HCT116 (cell line): ENCODE measurements at regions not wholly inside any gene's neighbourhood (a gene's known extent, or its start where the extent isn't known, plus 50 kb on each side); places are given as distances from the start of the nearest gene placed in this dataset.

ENCODE experiments used
- ATAC-seq: fragments of 200-7000 bp; cut with Tn5 transposase; 2 replicates; pipeline ENCODE4 v1.9.1; 2020; ENCODE audit warnings: mild to moderate bottlenecking, moderate library complexity
- BruUV-seq: library from RNA; stranded (reverse); fragments of 400-500 nt; replicated peaks from 2 replicates; lab custom pipeline; 2021; lab: Mats Ljungman, UMichigan
- CTCF ChIA-PET: fragments of 300-600 bp; sonication (Branson Sonifier 250); formaldehyde crosslinking; loops from one replicate; lab custom pipeline; 2021; ENCODE audit warnings: antibody characterized with exemption; lab: Charles Lee
- POLR2A ChIA-PET: fragments of 300-600, 350-600 bp; sonication (Branson Sonifier 250); formaldehyde crosslinking; loops from one replicate; lab custom pipeline; 2021; ENCODE audit warnings: antibody characterized with exemption; lab: Charles Lee
- RAD21 ChIA-PET, 2 experiments: fragments of 300-600 bp; sonication (Branson Sonifier 250); formaldehyde crosslinking; loops; one replicate each; lab custom pipeline; 2023; ENCODE audit warnings: low total read pairs in 2 of 2; ENCODE audit not compliant: uncharacterized antibody in 2 of 2, unreplicated experiment in 2 of 2, low non-redundant PET in 1 of 2; lab: Charles Lee
- DNase-seq: peaks from one replicate; pipeline ENCODE4 v3.0.0-alpha.2; 2010; ENCODE audit warnings: low read depth, low spot score
- H2AFZ ChIP-seq: fragments of 200-600 bp; shearing (Covaris generic), sonication (generic); 2 replicates; pipeline ENCODE4 v1.6.1; 2017; ENCODE audit warnings: low read depth, mixed run types, mixed read lengths, antibody characterized with exemption, low read length; ENCODE audit not compliant: poor library complexity, severe bottlenecking
- H3K27ac ChIP-seq: 2 replicates; pipeline ENCODE4 v1.5.1; 2012; ENCODE audit warnings: low read depth, low read length
- H3K27me3 ChIP-seq: fragments of 200-600 bp; sonication (generic); 2 replicates; pipeline ENCODE4 v1.6.1; 2016; ENCODE audit warnings: mixed run types, low read length, mixed read lengths; ENCODE audit not compliant: insufficient read depth
- H3K36me3 ChIP-seq, 2 experiments: fragments of 200-500 bp in 1 of 2; fragments of 200-600 bp in 1 of 2; sonication (Bioruptor generic) in 1 of 2; sonication (generic) in 1 of 2; 2 replicates each; pipeline versions ENCODE4 v1.5.1 to v1.6.1; 2014 to 2016; ENCODE audit warnings: low read length in 2 of 2, inconsistent platforms in 1 of 2, mixed read lengths in 1 of 2, mixed run types in 1 of 2; ENCODE audit not compliant: insufficient read depth in 2 of 2, control insufficient read depth in 1 of 2
- H3K4me1 ChIP-seq, 2 experiments: fragments of 200-600 bp in 1 of 2; sonication (generic) in 1 of 2; 2 replicates each; pipeline versions ENCODE4 v1.5.1 to v1.6.1; 2012 to 2017; ENCODE audit warnings: low read length in 2 of 2, inconsistent platforms in 1 of 2, mild to moderate bottlenecking in 1 of 2, mixed read lengths in 1 of 2, mixed run types in 1 of 2, moderate library complexity in 1 of 2; ENCODE audit not compliant: insufficient read depth in 2 of 2, control insufficient read depth in 1 of 2
- H3K4me2 ChIP-seq: fragments of 200-600 bp; sonication (generic); 2 replicates; pipeline ENCODE4 v1.6.1; 2017; ENCODE audit warnings: mixed run types, low read length, mixed read lengths
- H3K4me3 ChIP-seq, 2 experiments: fragments of 200-600 bp in 1 of 2; sonication (generic) in 1 of 2; replicated peaks in 1 of 2; 2 replicates each; pipeline ENCODE4 v1.5.1; 2011 to 2016; ENCODE audit warnings: low read length in 2 of 2, control low read depth in 1 of 2, low read depth in 1 of 2, mild to moderate bottlenecking in 1 of 2, mixed read lengths in 1 of 2, mixed run types in 1 of 2
- H3K79me2 ChIP-seq: fragments of 200-600 bp; sonication (generic); 2 replicates; pipeline ENCODE4 v1.6.1; 2017; ENCODE audit warnings: mild to moderate bottlenecking, mixed run types, low read length, moderate library complexity, mixed read lengths; ENCODE audit not compliant: insufficient read depth
- H3K9ac ChIP-seq: fragments of 200-600 bp; sonication (generic); 2 replicates; pipeline ENCODE4 v1.6.1; 2016; ENCODE audit warnings: low read length, mixed read lengths
- H3K9me2 ChIP-seq: fragments of 200-600 bp; sonication (generic), shearing (Covaris generic); 2 replicates; pipeline ENCODE4 v1.6.1; 2017; ENCODE audit warnings: mixed run types, mild to moderate bottlenecking, moderate library complexity; ENCODE audit not compliant: insufficient read depth
- H3K9me3 ChIP-seq, 2 experiments: fragments of 200-500 bp in 1 of 2; fragments of 200-600 bp in 1 of 2; sonication (Bioruptor generic) in 1 of 2; sonication (generic) in 1 of 2; 2 replicates each; pipeline ENCODE4 v1.6.1; 2014 to 2017; ENCODE audit warnings: low read length in 2 of 2, mixed read lengths in 2 of 2, inconsistent platforms in 1 of 2, low read depth in 1 of 2, mild to moderate bottlenecking in 1 of 2, mixed run types in 1 of 2, moderate library complexity in 1 of 2; ENCODE audit not compliant: control insufficient read depth in 1 of 2, insufficient read depth in 1 of 2
- H4K20me1 ChIP-seq: fragments of 200-600 bp; sonication (generic), shearing (Covaris generic); 2 replicates; pipeline ENCODE4 v1.6.1; 2017; ENCODE audit warnings: mixed run types, mild to moderate bottlenecking, moderate library complexity; ENCODE audit not compliant: insufficient read depth
- CBX3 ChIP-seq: IDR thresholded peaks from 2 replicates; pipeline ENCODE4 v1.6.1; 2012; ENCODE audit warnings: low read depth
- CEBPB ChIP-seq: IDR thresholded peaks from 2 replicates; pipeline ENCODE4 v1.6.1; 2012; ENCODE audit warnings: low read depth
- CTCF ChIP-seq, 3 experiments: fragments of 200-600 bp in 1 of 3; sonication (generic) in 1 of 3; IDR thresholded peaks in 2 of 3; conservative IDR thresholded peaks in 1 of 3; 2 replicates each; pipeline ENCODE4 v1.5.1; 2012 to 2017; ENCODE audit warnings: low read depth in 2 of 3, low read length in 2 of 3, antibody characterized with exemption in 1 of 3, borderline replicate concordance in 1 of 3, control low read depth in 1 of 3, mild to moderate bottlenecking in 1 of 3, mixed read lengths in 1 of 3, mixed run types in 1 of 3, moderate library complexity in 1 of 3; ENCODE audit not compliant: insufficient read depth in 1 of 3
- ELF1 ChIP-seq: IDR thresholded peaks from 2 replicates; pipeline ENCODE4 v1.6.1; 2012; ENCODE audit warnings: low read depth, borderline replicate concordance
- EZH2 ChIP-seq: fragments of 200-600 bp; sonication (generic); IDR thresholded peaks from 2 replicates; pipeline ENCODE4 v1.6.1; 2017; ENCODE audit warnings: antibody characterized with exemption, mixed run types
- EZH2phosphoT487 ChIP-seq: fragments of 200-600 bp; IDR thresholded peaks from 2 replicates; pipeline ENCODE4 v1.6.1; 2018; ENCODE audit warnings: antibody characterized with exemption, borderline replicate concordance
- FOSL1 ChIP-seq: IDR thresholded peaks from 2 replicates; pipeline ENCODE4 v1.6.1; 2012; ENCODE audit warnings: low read depth
- JUND ChIP-seq: IDR thresholded peaks from 2 replicates; pipeline ENCODE4 v1.6.1; 2012
- MAX ChIP-seq: IDR thresholded peaks from 2 replicates; pipeline ENCODE4 v1.6.1; 2012
- POLR2A ChIP-seq: IDR thresholded peaks from 2 replicates; pipeline ENCODE4 v1.7.0; 2011; ENCODE audit warnings: borderline replicate concordance; ENCODE audit not compliant: insufficient read depth, insufficient read length; ENCODE audit errors: extremely low read depth
- POLR2AphosphoS5 ChIP-seq: IDR thresholded peaks from 2 replicates; pipeline ENCODE4 v1.6.1; 2011; ENCODE audit warnings: mild to moderate bottlenecking, low read depth, low read length, moderate library complexity
- RAD21 ChIP-seq: IDR thresholded peaks from 2 replicates; pipeline ENCODE4 v1.6.1; 2012; ENCODE audit warnings: low read depth, mild to moderate bottlenecking
- SP1 ChIP-seq: IDR thresholded peaks from 2 replicates; pipeline ENCODE4 v1.6.1; 2012; ENCODE audit warnings: low read depth
- SRF ChIP-seq: IDR thresholded peaks from 2 replicates; pipeline ENCODE4 v1.6.1; 2012; ENCODE audit warnings: low read depth
- TCF7L2 ChIP-seq: IDR thresholded peaks from 2 replicates; pipeline ENCODE4 v1.7.0; 2011; ENCODE audit warnings: borderline replicate concordance, inconsistent platforms; ENCODE audit not compliant: insufficient read depth, insufficient read length; ENCODE audit errors: extremely low read depth
- YY1 ChIP-seq: IDR thresholded peaks from 2 replicates; pipeline ENCODE4 v1.6.1; 2011; ENCODE audit warnings: low read length, low read depth, moderate library complexity, mild to moderate bottlenecking; ENCODE audit not compliant: insufficient replicate concordance; ENCODE audit errors: extremely low read depth
- ZBTB33 ChIP-seq: IDR thresholded peaks from 2 replicates; pipeline ENCODE4 v1.6.1; 2011; ENCODE audit warnings: mild to moderate bottlenecking, low read length, moderate library complexity; ENCODE audit not compliant: insufficient replicate concordance; ENCODE audit errors: extremely low read depth
- ZNF274 ChIP-seq: fragments of 200-500 bp; sonication (Bioruptor generic); IDR thresholded peaks from 2 replicates; pipeline ENCODE4 v1.6.1; 2014; ENCODE audit warnings: mild to moderate bottlenecking, low read depth, low read length, inconsistent platforms
- intact Hi-C: fragments of 100-400 bp; cut with micrococcal nuclease; formaldehyde crosslinking; loops from 2 replicates; pipeline ENCODE4 v1.10.0; 2022

GRCh38 chr15:31840849-31841476 is 189.4 kb upstream of the CHRNA7 start:
- no peak overlapping the region for H3K4me2 ChIP-seq
- H3K79me2 ChIP-seq, result no peaks in the 10 kb centered on the region
- H3K4me1 ChIP-seq, result peaks cover 0 to 3% of the 10 kb centered on the region in 2 experiments; a peak in 1 of 4 replicates
- no peaks in the 10 kb centered on the region for H3K36me3 ChIP-seq
- no peak overlapping the region for H3K27ac ChIP-seq
- no peak overlapping the region for H3K4me3 ChIP-seq
- no TSS peak for BruUV-seq
- no peaks in the 10 kb centered on the region for H3K9me2 ChIP-seq
- ChIA-PET RAD21 (no interaction called here), CTCF (no interaction called here), POLR2A (no interaction called here)
- H3K9me3 ChIP-seq, result no peaks in the 10 kb centered on the region
- no peaks in the 10 kb centered on the region for H4K20me1 ChIP-seq
- no peak overlapping the region for H3K9ac ChIP-seq
- DNase-seq, result no peak
- H3K27me3 ChIP-seq, result no peaks in the 10 kb centered on the region
- no peak for ATAC-seq
- TF ChIP-seq ELF1 (no peak), POLR2A (no peak), ZBTB33 (no peak), POLR2AphosphoS5 (no peak), EZH2 (no peak), TCF7L2 (no peak), RAD21 (no peak), CEBPB (no peak), YY1 (no peak), MAX (no peak), SP1 (no peak), SRF (no peak), CTCF (IDR thresholded peaks at IDR 0.05 in 2 of 3, conservative IDR thresholded peaks at IDR 0.05 in 1 of 3; ENCODE audit: borderline replicate concordance in 1 of 3, insufficient read depth in 1 of 3, low read depth in 2 of 3, low read length in 2 of 3) (no peak), EZH2phosphoT487 (no peak), FOSL1 (no peak), CBX3 (no peak), ZNF274 (no peak), JUND (no peak)
- no peak overlapping the region for H2AFZ ChIP-seq
- intact Hi-C loops, result no loop called here
